ENCODE measurements at regions not wholly inside any gene's neighbourhood (a gene's known extent, or its start where the extent isn't known, plus 50 kb on each side); places are given as distances from the start of the nearest gene placed in this dataset.

- no peaks in the 10 kb centered on the region for H3K9me3 ChIP-seq (replicated peaks; ENCODE audit: control insufficient read depth, insufficient read depth, low read length)
- no peak for DNase-seq (ENCODE audit: low read depth, low spot score)
- H3K36me3 ChIP-seq (ENCODE audit: control insufficient read depth in 2 of 2, insufficient read depth in 2 of 2, low read length in 1 of 2), result no peaks in the 10 kb centered on the region
- SMC1A ChIA-PET (ENCODE audit: uncharacterized antibody, unreplicated experiment), result interaction anchor here (0.6 to 0.9 kb wide), 2 partner anchors 27 to 28 kb away, joined by 3 read pairs; no protein-coding TSS in a partner anchor
- in situ Hi-C loops (cut with MboI), result no loop called here
- no peak overlapping the region for H2AFZ ChIP-seq (ENCODE audit: control insufficient read depth, low read depth, low read length)
- no peak overlapping the region for H3K4me2 ChIP-seq (ENCODE audit: control insufficient read depth, insufficient read depth)
- POLR2A ChIA-PET, result no interaction called here
- H3K9ac ChIP-seq (ENCODE audit: control insufficient read depth, insufficient read depth, low read length), result no peak overlapping the region
- 3% methylated on average over 1 of the region's 1 CpG for WGBS (ENCODE audit: insufficient coverage, insufficient replicate concordance, low lambda C conversion rate, missing lambda C conversion rate)
- CTCF ChIA-PET, result interaction anchor here (1.4 to 2.8 kb wide), 2 partner anchors 8 to 10 kb away, joined by 3 to 13 read pairs; no protein-coding TSS in a partner anchor
- intact Hi-C loops (cut with micrococcal nuclease; ENCODE audit: unreplicated experiment), result loop anchor here (10.0 kb wide), 1 partner anchor 485 kb away; no protein-coding TSS in a partner anchor
- H3K27me3 ChIP-seq (replicated peaks in 1 of 2; ENCODE audit: control insufficient read depth in 2 of 2, insufficient read depth in 2 of 2, low read length in 1 of 2), result no peaks in the 10 kb centered on the region
- H3K4me3 ChIP-seq, result no peak overlapping the region
- no peak for FAIRE-seq
- H3K4me1 ChIP-seq (ENCODE audit: control insufficient read depth, insufficient read depth, low read length), result no peaks in the 10 kb centered on the region
- H3K27ac ChIP-seq (ENCODE audit: control insufficient read depth, insufficient read depth), result no peak overlapping the region
- H3K79me2 ChIP-seq (ENCODE audit: control insufficient read depth, insufficient read depth, low read length), result no peaks in the 10 kb centered on the region
- BruUV-seq (replicated peaks), result no TSS peak
- RAD21 ChIA-PET (ENCODE audit: unreplicated experiment), result interaction anchor here (1.4 kb wide), 1 partner anchor 10 kb away, joined by 4 read pairs; no protein-coding TSS in a partner anchor
- no peak for ATAC-seq
- no peaks in the 10 kb centered on the region for H4K20me1 ChIP-seq (ENCODE audit: control insufficient read depth, insufficient read depth)
- TF ChIP-seq NFYB (IDR thresholded peaks at IDR 0.05; ENCODE audit: insufficient read depth, low read depth, low read length) (no peak), RFX5 (IDR thresholded peaks at IDR 0.05; ENCODE audit: low read depth, low read length) (no peak), MYC (IDR thresholded peaks at IDR 0.05; ENCODE audit: insufficient read depth, insufficient read length, insufficient replicate concordance, low read length, severe bottlenecking) (no peak), REST (IDR thresholded peaks at IDR 0.05; ENCODE audit: low read depth, low read length) (no peak), PKNOX1 (IDR thresholded peaks at IDR 0.05) (no peak), BCL11A (IDR thresholded peaks at IDR 0.05; ENCODE audit: low read depth, low read length) (no peak), ZNF217 (IDR thresholded peaks at IDR 0.05) (no peak), YBX1 (IDR thresholded peaks at IDR 0.05) (no peak), POU2F2 (IDR thresholded peaks at IDR 0.05; ENCODE audit: borderline replicate concordance, low read depth, low read length) (no peak), SIX5 (IDR thresholded peaks at IDR 0.05; ENCODE audit: low read depth, low read length, severe bottlenecking) (no peak), ZZZ3 (IDR thresholded peaks at IDR 0.05; ENCODE audit: control insufficient read depth, insufficient read length, low read depth) (no peak), GATAD2B (conservative IDR thresholded peaks at IDR 0.05; ENCODE audit: low read depth) (no peak), SMAD5 (IDR thresholded peaks at IDR 0.05; ENCODE audit: low read depth) (no peak), MEF2A (IDR thresholded peaks at IDR 0.05; ENCODE audit: insufficient read depth, low read depth, low read length) (no peak), KLF5 (IDR thresholded peaks at IDR 0.05; ENCODE audit: partially characterized antibody) (no peak)
- TF ChIP-seq, protein P1, sequence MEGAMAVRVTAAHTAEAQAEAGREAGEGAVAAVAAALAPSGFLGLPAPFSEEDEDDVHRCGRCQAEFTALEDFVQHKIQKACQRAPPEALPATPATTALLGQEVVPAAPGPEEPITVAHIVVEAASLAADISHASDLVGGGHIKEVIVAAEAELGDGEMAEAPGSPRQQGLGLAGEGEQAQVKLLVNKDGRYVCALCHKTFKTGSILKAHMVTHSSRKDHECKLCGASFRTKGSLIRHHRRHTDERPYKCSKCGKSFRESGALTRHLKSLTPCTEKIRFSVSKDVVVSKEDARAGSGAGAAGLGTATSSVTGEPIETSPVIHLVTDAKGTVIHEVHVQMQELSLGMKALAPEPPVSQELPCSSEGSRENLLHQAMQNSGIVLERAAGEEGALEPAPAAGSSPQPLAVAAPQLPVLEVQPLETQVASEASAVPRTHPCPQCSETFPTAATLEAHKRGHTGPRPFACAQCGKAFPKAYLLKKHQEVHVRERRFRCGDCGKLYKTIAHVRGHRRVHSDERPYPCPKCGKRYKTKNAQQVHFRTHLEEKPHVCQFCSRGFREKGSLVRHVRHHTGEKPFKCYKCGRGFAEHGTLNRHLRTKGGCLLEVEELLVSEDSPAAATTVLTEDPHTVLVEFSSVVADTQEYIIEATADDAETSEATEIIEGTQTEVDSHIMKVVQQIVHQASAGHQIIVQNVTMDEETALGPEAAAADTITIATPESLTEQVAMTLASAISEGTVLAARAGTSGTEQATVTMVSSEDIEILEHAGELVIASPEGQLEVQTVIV (IDR thresholded peaks at IDR 0.05; ENCODE audit: borderline replicate concordance, partially characterized antibody), result no peak
- TF ChIP-seq, protein P2, sequence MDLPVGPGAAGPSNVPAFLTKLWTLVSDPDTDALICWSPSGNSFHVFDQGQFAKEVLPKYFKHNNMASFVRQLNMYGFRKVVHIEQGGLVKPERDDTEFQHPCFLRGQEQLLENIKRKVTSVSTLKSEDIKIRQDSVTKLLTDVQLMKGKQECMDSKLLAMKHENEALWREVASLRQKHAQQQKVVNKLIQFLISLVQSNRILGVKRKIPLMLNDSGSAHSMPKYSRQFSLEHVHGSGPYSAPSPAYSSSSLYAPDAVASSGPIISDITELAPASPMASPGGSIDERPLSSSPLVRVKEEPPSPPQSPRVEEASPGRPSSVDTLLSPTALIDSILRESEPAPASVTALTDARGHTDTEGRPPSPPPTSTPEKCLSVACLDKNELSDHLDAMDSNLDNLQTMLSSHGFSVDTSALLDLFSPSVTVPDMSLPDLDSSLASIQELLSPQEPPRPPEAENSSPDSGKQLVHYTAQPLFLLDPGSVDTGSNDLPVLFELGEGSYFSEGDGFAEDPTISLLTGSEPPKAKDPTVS (IDR thresholded peaks at IDR 0.05; ENCODE audit: low read depth, low read length), result no peak
Observed at GRCh38 chr6:121839896-121840295, 404.4 kb downstream of the GJA1 start.

All from GM12878 (cell line).